OCI-LY7 (cell line): ENCODE measurements at regions not wholly inside any gene's neighbourhood (a gene's known extent, or its start where the extent isn't known, plus 50 kb on each side); places are given as distances from the start of the nearest gene placed in this dataset.

ENCODE experiments used
- EZH2phosphoT487 ChIP-seq: fragments of 200-600 bp; sonication (generic); IDR thresholded peaks from 2 replicates; pipeline ENCODE4 v1.6.1; 2018; ENCODE audit warnings: low read depth, borderline replicate concordance, mild to moderate bottlenecking, mixed run types, antibody characterized with exemption, low read length, moderate library complexity, mixed read lengths
- TF ChIP-seq, protein P1 (sequence below): fragments of 200-600 bp; sonication (generic); conservative IDR thresholded peaks from 2 replicates; pipeline ENCODE4 v1.5.1; 2014; ENCODE audit warnings: mild to moderate bottlenecking, antibody characterized with exemption, low read length, moderate library complexity, mixed read lengths

- TF ChIP-seq, protein P1, sequence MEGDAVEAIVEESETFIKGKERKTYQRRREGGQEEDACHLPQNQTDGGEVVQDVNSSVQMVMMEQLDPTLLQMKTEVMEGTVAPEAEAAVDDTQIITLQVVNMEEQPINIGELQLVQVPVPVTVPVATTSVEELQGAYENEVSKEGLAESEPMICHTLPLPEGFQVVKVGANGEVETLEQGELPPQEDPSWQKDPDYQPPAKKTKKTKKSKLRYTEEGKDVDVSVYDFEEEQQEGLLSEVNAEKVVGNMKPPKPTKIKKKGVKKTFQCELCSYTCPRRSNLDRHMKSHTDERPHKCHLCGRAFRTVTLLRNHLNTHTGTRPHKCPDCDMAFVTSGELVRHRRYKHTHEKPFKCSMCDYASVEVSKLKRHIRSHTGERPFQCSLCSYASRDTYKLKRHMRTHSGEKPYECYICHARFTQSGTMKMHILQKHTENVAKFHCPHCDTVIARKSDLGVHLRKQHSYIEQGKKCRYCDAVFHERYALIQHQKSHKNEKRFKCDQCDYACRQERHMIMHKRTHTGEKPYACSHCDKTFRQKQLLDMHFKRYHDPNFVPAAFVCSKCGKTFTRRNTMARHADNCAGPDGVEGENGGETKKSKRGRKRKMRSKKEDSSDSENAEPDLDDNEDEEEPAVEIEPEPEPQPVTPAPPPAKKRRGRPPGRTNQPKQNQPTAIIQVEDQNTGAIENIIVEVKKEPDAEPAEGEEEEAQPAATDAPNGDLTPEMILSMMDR, result no peak
- TF ChIP-seq EZH2phosphoT487, result no peak
Measured at GRCh38 chr18:70720607-70721006, 431.8 kb downstream of the SOCS6 start.
